Left lobe of liver (tissue), 2 donors: ENCODE measurements at regions not wholly inside any gene's neighbourhood (a gene's known extent, or its start where the extent isn't known, plus 50 kb on each side); places are given as distances from the start of the nearest gene placed in this dataset.

Experiments used
- ATAC-seq: fragments of 200-7000 bp; cut with Tn5 transposase; one replicate; pipeline ENCODE4 v1.9.1; 2020; ENCODE audit warnings: mild to moderate bottlenecking, moderate library complexity
- DNase-seq: peaks from one replicate; pipeline ENCODE4 v3.0.0-alpha.2; 2020; ENCODE audit warnings: low spot score
- donor health status: DM: no; HTN: no; CAD: no; lungs with moderate emphysema.
- donor health status: DM: no; HTN: yes; CAD: no.

DNA sequence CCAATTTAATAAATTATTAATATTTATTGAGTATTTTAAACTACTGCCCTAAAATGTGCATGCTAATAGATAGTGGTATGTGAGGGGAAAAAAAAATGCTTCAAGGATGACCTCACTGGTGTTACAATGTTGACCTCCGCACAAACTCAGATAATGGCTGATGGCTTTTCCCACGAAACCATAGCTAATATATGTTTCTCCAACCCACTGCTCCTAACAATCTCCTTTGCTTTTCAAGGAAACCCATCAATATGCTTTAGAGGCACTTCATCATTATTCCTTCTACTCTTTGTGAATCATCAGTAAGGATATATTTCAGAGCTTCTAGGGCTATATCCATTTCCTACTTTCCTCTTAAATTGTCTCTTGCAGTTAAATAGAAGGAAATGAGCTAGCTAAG lies 1752.0 kb upstream of the TENM3 start:
- DNase-seq (no peak), ATAC-seq (no peak)

DNA sequence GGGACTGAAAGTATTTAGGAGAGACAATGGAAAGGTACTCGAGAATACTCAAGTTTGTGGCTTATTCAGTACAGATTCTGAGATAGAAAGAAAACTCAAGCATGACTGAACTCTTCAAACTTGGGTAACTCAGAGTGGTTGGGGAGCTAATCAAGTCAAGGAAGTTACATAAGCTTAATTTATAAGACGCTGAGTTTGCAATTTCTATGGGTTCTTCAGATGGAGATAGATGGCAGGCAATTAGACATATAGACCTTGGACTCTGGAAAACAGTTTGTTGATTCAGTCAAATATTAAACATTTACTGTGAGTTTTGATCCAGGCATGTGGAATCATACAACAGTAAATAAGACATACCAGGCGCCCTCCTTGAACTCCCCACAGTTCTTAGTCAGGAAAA lies 1749.9 kb upstream of the TENM3 start:
- ATAC-seq, result no peak
- DNase-seq, result no peak

DNA sequence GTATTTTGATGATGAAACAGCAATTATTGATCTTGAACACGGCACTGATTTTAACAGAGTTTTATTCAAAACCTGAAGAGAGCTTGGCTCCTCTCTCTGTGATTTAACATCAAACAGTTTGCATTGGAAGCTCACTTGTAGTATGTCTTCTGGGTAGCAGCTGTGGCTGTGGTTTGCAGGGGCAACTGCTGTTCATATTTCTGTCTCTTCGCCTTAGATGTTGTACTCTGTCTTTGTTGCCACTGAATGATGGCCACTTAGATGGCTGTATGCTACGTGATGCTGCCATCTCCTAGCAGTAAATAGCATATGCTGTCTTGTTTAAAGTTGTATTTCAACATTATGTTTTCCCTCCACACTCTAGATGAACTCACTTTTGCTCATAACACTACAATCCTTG lies 1743.0 kb upstream of the TENM3 start:
- no peak for ATAC-seq
- DNase-seq, result no peak

DNA sequence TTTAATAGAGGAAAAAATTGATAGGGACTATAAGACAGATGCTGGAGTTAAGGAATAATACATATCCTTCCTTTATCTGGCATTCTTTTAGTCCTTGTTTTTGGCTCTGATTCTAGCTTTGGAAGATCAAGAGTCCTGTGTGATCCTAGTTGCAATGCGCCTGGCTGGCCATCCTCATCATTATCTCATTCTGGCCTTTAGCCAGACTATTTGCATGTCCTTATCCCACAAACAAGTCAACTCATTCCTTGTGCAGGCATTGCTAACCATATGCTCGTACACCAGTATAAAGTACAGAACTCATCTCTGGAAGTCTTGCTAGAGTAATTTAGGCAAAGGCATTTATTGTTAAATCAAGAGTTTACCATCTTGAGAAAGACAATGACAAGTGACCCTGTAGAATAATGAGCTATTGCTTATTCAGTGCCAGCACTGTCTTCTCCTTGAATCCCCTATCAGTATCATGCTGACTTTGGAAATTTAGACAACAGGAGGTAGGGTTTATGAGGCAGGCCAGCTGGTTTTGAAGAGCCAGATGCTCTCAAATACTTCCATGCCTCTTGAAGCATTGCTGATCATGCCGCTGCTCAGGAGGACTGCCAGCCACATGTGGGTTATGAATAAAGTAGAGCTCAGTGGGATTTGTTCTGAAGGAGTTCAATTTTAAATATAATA lies 1730.3 kb upstream of the TENM3 start:
- DNase-seq (no peak), ATAC-seq (no peak)

DNA sequence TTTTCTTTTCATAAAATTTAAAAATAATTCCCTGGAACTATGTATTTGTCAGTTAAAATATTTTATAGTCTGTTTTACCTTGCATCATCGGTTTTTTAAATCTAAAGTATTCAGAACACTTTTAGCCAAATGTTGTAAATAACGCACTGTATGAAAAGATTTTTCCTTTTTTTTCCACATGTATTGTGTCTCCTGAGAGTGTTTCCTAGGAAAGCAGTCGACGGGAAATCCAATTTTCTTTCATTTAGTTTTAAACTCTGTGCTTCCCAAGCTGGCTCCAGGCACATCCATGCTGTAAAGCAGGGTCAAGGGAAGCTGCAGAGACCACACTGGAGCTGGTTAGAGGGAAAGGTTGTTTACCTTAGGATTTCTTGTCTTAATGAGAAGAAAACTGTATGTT lies 1724.3 kb upstream of the TENM3 start:
- DNase-seq (no peak), ATAC-seq (no peak)

DNA sequence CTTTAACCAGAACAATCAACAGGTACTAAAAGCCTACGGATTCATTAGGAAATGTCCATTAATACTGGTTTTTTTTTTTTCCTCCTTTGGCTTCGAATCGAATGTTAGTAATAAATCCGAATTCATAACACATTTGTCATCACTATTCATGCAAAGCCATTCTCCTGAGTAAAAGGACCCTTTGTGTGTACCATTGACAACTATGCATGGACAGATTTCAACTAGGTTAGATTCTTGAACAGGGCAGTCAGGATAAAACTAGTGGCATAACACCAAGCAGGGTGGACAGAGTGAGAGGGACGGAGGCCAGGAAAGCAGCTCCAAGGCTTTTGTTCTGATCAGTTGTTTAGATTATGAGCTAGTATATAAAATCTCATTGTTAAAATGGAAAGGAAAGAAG lies 1722.0 kb upstream of the TENM3 start:
- no peak for DNase-seq
- ATAC-seq, result no peak

DNA sequence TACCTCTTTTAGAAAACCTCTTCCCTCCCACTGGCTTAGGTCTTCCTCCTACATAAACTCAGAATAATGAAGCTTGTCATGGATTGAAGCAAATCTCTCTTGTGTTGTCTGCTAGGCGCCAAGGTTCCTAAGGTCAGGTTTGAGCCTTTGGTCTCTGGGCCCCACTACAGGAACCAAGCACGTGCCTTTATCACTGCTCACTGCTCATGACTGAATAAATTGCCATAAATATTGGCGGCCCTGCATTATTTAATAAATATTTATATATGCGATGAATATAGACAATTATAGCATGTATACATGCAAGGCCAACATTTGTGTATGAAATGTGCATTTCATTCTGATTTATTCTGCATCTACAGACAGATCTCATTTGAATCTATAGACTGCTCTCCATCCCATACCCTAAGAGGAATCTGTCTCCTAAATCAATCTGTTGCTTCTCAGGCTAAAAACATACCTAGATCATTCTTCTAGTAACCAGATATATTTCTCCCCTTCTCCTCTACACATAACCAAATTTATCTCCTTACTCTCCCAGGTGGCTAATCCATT lies 1717.6 kb upstream of the TENM3 start:
- ATAC-seq (no peak), DNase-seq (no peak)

DNA sequence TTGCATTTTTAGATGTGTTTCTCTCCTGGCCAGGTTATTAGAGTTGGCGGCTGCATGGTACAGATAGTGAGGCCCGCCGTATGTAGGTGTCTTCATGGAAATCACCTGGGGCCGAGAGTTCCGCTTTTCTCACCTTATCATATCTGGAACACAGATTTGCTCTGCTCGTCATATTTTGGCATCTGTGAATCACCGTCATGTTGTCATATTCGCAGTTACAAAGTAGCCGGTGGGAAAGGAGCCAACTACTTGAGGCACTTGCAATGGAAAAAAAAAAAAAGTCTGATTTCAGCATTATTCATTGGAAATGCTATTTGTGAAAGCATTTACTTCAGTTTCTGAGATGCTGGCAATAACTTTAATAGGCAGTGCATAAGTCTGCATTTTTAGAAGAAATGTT lies 1715.2 kb upstream of the TENM3 start:
- DNase-seq, result no peak
- no peak for ATAC-seq

DNA sequence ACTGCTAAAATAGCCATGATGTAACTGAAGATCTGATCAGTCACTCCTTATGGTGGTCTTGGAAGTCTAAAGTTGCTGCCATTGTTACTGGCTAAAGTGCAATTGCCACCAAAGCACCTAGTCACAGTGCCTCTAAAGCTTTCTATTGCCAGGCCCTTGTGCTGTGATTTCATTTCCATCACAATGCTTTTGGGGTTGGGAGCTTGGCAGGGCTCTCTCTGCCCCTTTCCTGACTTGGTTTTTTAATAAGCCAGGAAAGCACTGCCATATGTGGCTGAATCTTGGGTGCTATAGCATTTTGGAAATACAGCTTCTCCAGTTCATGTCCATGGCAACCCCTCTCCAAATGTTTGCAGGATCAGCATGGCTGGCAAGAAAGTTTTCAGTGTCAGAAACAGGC lies 1712.4 kb upstream of the TENM3 start:
- no peak for DNase-seq
- no peak for ATAC-seq

DNA sequence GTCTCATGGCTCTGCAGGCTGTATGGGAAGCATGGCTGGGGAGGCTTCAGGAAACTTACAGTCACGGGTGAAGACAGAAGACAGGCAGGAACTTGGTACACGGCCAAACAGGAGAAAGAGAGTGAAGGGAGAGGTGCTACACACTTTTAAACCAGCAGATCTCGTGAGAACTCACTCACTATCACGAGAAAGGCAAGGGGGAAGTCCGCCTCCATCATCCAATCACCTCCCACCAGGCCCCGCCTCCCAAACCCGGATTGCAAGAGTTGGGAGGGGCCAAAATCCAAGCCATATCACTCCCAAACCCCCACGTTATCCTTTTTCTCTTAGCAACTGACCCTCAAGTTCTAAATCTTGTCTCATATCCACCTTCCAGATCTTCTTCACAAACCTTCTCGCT lies 1710.5 kb upstream of the TENM3 start:
- DNase-seq (no peak), ATAC-seq (no peak)

DNA sequence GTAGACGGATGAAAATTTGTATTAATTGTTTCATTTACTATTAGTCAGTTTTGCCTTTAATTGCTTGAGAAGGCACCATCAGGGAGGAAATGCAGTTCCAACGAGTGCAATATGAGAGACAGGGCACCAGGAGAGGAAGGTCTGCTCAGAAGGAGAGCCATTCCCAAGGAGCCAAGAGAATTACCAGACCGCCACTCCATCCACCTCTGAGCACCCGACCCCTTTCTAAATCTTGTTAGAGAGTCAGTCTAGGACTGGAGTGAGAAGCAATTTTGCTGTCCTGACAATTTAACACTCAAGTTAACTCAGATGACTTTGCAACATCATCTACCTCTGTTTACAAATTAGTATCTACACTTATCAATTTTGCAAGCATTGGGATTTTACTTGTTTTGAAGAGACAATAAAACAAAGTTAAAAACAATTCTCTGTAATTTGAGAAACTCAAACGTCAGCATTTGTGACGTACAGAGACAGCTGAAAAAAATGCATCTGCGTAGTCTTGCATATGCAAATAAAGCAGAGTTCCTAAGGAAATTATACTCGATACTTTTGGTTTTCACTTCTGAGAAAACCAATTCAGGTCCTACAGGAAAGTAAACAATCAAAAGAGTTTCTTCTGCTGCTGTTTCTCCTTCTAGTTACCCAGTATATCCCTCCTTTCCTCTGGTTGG lies 1704.7 kb upstream of the TENM3 start:
- ATAC-seq, result no peak
- DNase-seq, result no peak

DNA sequence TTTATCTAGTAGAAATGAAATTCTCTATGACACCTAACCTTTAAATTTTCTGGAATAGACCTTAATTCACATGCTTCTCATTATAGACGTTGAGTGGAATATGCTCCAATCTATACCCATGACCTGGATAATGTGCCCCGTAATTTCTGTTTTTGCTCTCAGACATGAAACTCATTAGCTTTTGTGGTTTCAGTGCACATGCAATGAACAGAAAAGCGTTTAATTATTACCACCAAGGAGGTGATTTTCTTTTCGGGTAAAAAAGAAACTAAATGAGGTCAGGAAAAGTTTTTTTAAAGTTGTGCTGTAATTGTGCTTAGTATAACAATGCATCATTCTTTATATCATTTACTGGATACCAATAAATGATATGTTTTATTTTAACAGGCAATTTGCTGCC lies 1703.9 kb upstream of the TENM3 start:
- ATAC-seq, result no peak
- DNase-seq, result no peak

DNA sequence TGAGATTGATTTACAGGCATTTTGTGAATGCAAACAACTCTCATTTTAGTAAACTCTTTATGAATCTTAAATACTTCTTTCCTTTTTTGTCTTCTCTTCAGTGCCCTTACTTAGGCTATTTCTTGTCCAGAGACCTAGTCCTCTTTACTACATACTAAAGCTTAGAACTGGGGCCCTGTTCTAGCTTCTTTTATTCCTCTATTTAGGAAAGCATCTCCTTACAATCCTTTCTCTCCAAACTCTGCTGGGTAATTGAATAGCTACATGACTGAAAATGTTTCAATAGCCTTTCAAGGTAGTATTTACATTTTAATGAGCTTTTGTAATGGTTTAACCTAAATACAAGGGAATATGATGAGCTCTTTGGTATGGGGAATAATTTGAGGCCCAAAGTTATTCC lies 1701.5 kb upstream of the TENM3 start:
- DNase-seq, result no peak
- no peak for ATAC-seq

DNA sequence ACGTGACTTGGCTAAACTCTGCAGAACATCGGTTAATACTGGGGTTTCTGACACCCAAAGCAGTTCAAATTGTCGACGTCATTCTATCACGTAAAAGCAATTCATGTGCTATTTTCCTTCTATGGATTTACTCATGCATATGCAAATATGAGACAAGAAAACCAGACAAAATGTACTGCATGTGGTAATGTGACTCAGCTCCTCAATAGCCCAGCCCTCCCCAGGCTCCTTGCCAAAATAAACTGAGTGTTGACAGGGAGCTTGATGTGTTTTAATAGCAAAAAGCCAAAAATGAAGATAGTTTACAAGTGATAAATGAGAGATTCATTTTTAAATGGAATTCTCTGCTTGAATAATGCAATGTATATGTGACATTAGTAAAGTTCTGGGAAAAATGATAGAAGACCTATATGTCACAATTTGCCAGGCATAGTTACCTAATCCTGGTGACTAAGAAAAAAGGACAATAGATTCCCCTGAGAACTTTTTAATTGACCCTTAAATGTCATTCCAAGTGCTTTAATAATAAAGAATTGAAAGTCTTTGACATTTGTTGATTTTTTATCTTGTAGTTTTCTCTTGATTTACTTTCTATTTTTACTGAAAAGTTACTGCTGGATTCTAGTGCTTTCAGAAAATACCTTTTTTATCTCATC lies 1700.6 kb upstream of the TENM3 start:
- no peak for ATAC-seq
- no peak for DNase-seq

DNA sequence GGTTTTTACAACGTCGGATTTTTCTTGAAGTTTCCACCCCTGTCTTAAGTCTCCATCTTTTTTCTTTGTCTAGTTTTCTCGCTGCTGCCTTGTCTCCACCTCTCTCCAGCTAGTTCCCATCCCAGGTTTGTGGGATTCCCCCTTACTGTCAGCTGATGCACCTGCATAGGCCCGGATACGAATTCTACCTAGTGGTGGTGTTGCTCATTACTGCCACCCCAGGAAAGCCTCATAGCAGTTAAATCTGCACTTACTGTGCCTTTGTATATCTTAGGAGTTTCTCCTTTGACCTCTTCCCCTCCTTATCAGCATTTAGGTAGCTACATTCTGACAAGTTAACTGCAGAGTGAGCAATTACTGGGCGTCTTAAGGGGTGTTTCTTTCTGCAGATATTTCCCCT lies 1693.1 kb upstream of the TENM3 start:
- no peak for DNase-seq
- ATAC-seq, result no peak

DNA sequence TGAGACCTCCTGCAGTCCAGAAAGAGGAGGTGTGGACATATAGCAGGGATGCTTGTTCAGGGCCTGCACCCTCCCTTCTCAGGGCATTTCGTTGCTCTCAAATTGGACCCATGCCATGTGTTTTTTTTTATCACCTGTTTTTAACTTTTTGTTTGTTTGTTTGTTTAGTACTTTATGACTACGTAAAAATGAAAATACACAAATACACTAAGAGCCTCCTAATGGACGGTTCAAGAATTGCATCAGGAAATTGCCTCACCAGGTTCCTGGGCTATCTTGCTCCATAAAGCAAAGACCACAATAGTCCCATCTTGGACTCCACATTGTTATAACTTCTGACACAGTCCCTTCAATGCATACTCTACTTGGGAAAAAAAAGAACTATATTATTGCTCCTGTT lies 1685.9 kb upstream of the TENM3 start:
- DNase-seq, result no peak
- ATAC-seq, result no peak

DNA sequence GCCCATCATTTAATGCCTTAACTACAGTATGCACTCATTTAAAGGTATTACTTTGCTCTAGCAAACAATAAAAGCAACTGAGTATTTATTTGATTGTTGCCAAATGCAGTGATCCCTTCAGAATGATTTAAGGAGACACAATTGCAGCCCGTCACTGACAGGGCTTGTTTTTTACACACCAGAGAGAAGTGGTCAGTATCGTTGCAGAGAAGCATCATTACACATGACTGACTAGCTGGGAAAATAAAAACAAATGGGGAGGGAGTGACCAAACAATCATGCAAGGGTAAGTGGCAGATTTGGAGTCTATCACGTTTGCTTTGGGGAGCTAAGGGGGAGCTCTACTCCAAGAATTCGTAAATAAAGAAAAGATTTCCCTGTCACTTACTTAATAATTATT lies 1685.3 kb upstream of the TENM3 start:
- no peak for ATAC-seq
- no peak for DNase-seq

DNA sequence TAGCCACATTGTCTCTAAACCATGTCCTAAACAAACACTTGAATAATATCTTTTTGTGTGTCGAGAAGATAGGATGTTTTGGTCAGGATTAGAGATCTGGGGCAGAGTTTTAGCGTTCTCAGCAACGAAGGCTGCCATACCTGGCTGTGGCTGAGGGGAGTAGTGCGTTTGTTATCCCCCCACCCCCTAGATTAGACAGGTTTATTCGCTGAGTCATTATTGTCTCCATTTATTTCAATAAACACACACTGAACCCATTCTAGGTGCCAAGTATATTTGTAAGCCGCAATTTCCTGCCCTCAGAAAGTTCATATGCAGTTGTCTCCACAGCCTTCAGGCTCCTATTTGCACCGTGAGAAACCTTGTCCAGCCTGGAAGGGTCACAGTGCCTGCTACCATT lies 1684.8 kb upstream of the TENM3 start:
- no peak for DNase-seq
- no peak for ATAC-seq

DNA sequence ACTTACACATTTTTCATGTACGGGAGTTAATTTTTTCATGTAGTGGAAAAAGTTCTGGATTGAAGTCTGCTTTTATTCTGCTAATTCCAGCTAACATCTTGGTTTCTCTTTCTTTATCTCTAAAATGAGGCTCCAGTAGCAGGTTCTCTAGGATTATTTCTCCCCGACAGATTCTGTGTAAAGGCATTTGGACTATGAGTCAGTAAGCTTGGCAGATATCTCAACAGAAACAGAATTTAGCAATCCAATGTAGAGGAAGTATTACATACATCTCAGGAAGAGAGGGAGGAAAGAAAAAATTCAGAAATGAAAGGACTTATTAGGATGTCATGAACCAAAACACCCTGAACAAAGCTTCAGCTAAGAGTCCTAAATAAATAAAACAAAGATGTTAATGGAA lies 1682.3 kb upstream of the TENM3 start:
- no peak for ATAC-seq
- no peak for DNase-seq

DNA sequence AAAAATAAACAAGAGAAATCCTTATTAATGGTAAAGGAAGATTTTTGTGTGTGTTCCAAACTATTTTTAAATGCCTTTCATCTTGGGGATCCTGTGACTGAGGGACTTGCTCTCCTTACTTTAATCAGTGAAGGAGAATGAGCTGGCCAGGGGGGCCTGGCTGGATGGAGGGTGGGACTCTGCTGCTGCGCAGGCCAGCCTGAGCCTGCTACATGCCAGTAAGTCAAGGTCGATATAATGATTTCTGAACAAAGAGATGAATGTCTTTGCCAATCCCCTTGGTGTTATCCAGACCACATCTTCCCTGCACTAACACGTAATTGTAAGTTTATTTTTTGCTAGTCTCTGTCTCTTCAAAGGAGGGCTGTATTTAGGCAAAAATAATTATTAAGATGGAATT lies 1679.2 kb upstream of the TENM3 start:
- no peak for ATAC-seq
- no peak for DNase-seq

DNA sequence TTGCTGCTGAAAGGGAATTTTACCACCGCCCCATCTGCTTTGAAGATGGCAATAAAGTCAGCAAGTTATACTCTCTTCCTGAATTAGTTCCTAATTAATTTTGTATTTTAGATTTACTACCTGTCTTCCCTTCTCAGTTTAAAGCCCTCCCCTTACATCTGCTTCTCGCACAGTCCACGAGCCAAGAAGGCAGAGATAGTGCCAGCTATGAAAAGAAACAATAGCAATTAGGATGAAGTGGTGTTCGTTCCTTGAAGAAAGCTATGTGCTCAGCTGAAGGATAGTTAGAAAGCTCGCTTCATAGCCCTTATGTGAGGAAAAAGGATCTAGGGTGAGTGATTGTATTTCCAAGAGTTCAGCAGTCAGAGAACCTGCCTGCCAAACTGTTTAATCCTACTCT lies 1678.8 kb upstream of the TENM3 start:
- no peak for DNase-seq
- ATAC-seq, result no peak

DNA sequence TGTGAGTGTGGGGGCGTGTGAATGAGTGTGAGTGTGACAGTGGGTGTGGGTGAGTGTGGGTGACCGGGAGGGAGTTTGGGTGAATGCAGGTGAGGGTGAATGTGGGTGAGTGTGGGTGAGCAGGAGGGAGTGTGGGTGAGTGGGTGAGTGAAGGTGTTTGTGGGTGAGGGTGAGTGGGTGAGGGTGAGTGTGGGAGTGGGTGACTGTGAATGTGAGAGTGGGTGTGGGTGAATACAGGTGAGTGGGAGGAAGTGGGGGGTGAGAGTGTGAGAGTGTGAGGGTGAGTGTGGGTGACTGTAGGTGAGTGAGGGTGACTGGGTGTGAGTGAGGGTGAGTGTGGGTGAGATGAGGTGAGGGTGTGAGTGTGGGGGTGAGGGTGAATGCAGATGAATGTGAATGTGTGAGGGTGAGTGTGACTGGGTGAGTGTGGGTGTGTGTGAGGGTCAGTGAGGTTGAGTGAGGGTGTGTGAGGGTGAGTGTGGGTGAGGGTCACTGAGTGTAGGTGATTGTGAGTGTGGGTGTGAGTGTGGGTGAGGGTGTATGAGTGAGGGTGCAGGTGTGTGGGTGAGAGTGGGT lies 1677.3 kb upstream of the TENM3 start:
- no peak for DNase-seq
- no peak for ATAC-seq
